ENCODE measurements at regions not wholly inside any gene's neighbourhood (a gene's known extent, or its start where the extent isn't known, plus 50 kb on each side); places are given as distances from the start of the nearest gene placed in this dataset.
A peak's percentile ranks its signal among the peaks of the same experiment; 100 is the strongest.

- H3K4me3 ChIP-seq (ENCODE audit: low read depth, low read length), result no peak overlapping the region
- no peak for TF ChIP-seq CTCF (conservative IDR thresholded peaks at IDR 0.05; ENCODE audit: low read depth, low read length)
- DNase-seq (ENCODE audit: low read depth), result no peak
These were observed 145.1 kb downstream of the EFNB2 start for GRCh38 chr13:106390367-106390766.

GRCh38 chr13:106385654-106386053 is 149.8 kb downstream of the EFNB2 start:
- DNase-seq (ENCODE audit: low read depth), result no peak
- TF ChIP-seq CTCF (conservative IDR thresholded peaks at IDR 0.05; ENCODE audit: low read depth, low read length), result no peak
- H3K4me3 ChIP-seq (ENCODE audit: low read depth, low read length), result no peak overlapping the region

GRCh38 chr13:106384516-106384915 is 150.9 kb downstream of the EFNB2 start:
- no peak for TF ChIP-seq CTCF (conservative IDR thresholded peaks at IDR 0.05; ENCODE audit: low read depth, low read length)
- H3K4me3 ChIP-seq (ENCODE audit: low read depth, low read length), result no peak overlapping the region
- DNase-seq (ENCODE audit: low read depth), result no peak

- no peak overlapping the region for H3K4me3 ChIP-seq (ENCODE audit: low read depth, low read length)
- DNase-seq (ENCODE audit: low read depth), result no peak
- no peak for TF ChIP-seq CTCF (conservative IDR thresholded peaks at IDR 0.05; ENCODE audit: low read depth, low read length)
These were observed 151.7 kb downstream of the EFNB2 start for GRCh38 chr13:106383791-106384190.

GRCh38 chr13:106382534-106382933 is 152.9 kb downstream of the EFNB2 start:
- H3K4me3 ChIP-seq (ENCODE audit: low read depth, low read length), result no peak overlapping the region
- TF ChIP-seq CTCF (conservative IDR thresholded peaks at IDR 0.05; ENCODE audit: low read depth, low read length), result no peak
- DNase-seq (ENCODE audit: low read depth), result no peak

- no peak for TF ChIP-seq CTCF (conservative IDR thresholded peaks at IDR 0.05; ENCODE audit: low read depth, low read length)
- no peak for DNase-seq (ENCODE audit: low read depth)
- no peak overlapping the region for H3K4me3 ChIP-seq (ENCODE audit: low read depth, low read length)
These were observed 154.4 kb downstream of the EFNB2 start for GRCh38 chr13:106381091-106381490.

- H3K4me3 ChIP-seq (ENCODE audit: low read depth, low read length), result no peak overlapping the region
- DNase-seq (ENCODE audit: low read depth), result no peak
- TF ChIP-seq CTCF (conservative IDR thresholded peaks at IDR 0.05; ENCODE audit: low read depth, low read length), result peak; percentile 47
These were observed 157.4 kb downstream of the EFNB2 start for GRCh38 chr13:106377931-106378662.
